SK-N-SH treated with all-trans-retinoic acid at 6 μM for 48 hours (cell line): ENCODE measurements at regions not wholly inside any gene's neighbourhood (a gene's known extent, or its start where the extent isn't known, plus 50 kb on each side); places are given as distances from the start of the nearest gene placed in this dataset.

ENCODE experiments used
- ATAC-seq: fragments of 200-7000 bp; cut with Tn5 transposase; 3 replicates; pipeline ENCODE4 v1.9.1; 2020; ENCODE audit warnings: mild to moderate bottlenecking, moderate library complexity
- ARNTL ChIP-seq: fragments of 450-650 bp; formaldehyde crosslinking; IDR thresholded peaks from 2 replicates; pipeline ENCODE4 v1.5.0; 2020; ENCODE audit warnings: low read depth, mild to moderate bottlenecking, moderate library complexity, borderline replicate concordance
- BACH2 ChIP-seq: fragments of 250-450 bp; sonication (Bioruptor Pico); IDR thresholded peaks from 2 replicates; pipeline ENCODE4 v1.9.0; 2021; ENCODE audit warnings: mild to moderate bottlenecking, borderline replicate concordance
- CREB5 ChIP-seq: fragments of 250-450 bp; sonication (Bioruptor Pico); IDR thresholded peaks from 2 replicates; pipeline ENCODE4 v1.5.1; 2020; ENCODE audit warnings: low read depth, mild to moderate bottlenecking, moderate library complexity
- ESRRG ChIP-seq: fragments of 250-450 bp; sonication (Bioruptor Pico); IDR thresholded peaks from 2 replicates; pipeline ENCODE4 v1.6.1; 2021; ENCODE audit warnings: mild to moderate bottlenecking
- GLIS3 ChIP-seq: fragments of 250-450 bp; sonication (Bioruptor Pico); IDR thresholded peaks from 2 replicates; pipeline ENCODE4 v1.5.0; 2020; ENCODE audit warnings: mild to moderate bottlenecking, moderate library complexity
- ISL1 ChIP-seq: fragments of 250-450 bp; sonication (Bioruptor Pico); IDR thresholded peaks from 2 replicates; pipeline ENCODE4 v2.1.2; 2022; ENCODE audit warnings: mild to moderate bottlenecking, moderate library complexity
- OSR1 ChIP-seq: fragments of 250-450 bp; sonication (Bioruptor Pico); IDR thresholded peaks from 2 replicates; pipeline ENCODE4 v1.8.0; 2022; ENCODE audit warnings: moderate library complexity, mild to moderate bottlenecking, inconsistent platforms
- PATZ1 ChIP-seq: fragments of 250-450 bp; sonication (Bioruptor Pico); IDR thresholded peaks from 2 replicates; pipeline ENCODE4 v1.8.0; 2020; ENCODE audit warnings: mild to moderate bottlenecking, moderate library complexity, borderline replicate concordance
- POU6F1 ChIP-seq: fragments of 250-450 bp; sonication (Bioruptor Pico); IDR thresholded peaks from 2 replicates; pipeline ENCODE4 v1.8.0; 2021; ENCODE audit warnings: low read depth, mild to moderate bottlenecking, moderate library complexity, borderline replicate concordance
- PPARA ChIP-seq: fragments of 250-450 bp; sonication (Bioruptor Pico); IDR thresholded peaks from 2 replicates; pipeline ENCODE4 v1.5.0; 2020; ENCODE audit warnings: mild to moderate bottlenecking, borderline replicate concordance
- RARB ChIP-seq: fragments of 250-450 bp; sonication (Bioruptor Pico); IDR thresholded peaks from 2 replicates; pipeline ENCODE4 v1.8.0; 2021; ENCODE audit warnings: mild to moderate bottlenecking, moderate library complexity
- SNAI2 ChIP-seq: fragments of 250-450 bp; sonication (Bioruptor Pico); IDR thresholded peaks from 2 replicates; pipeline ENCODE4 v1.5.0; 2020; ENCODE audit warnings: mild to moderate bottlenecking, moderate library complexity
- TCF4 ChIP-seq: fragments of 250-450 bp; sonication (Bioruptor Pico); IDR thresholded peaks from 2 replicates; pipeline ENCODE4 v1.8.0; 2021; ENCODE audit warnings: mild to moderate bottlenecking, moderate library complexity, borderline replicate concordance
- TOX ChIP-seq: fragments of 250-450 bp; sonication (Bioruptor Pico); IDR thresholded peaks from 2 replicates; pipeline ENCODE4 v1.8.0; 2021; ENCODE audit warnings: mild to moderate bottlenecking, moderate library complexity, borderline replicate concordance
- TSHZ2 ChIP-seq: fragments of 250-450 bp; sonication (Bioruptor Pico); IDR thresholded peaks from 2 replicates; pipeline ENCODE4 v1.5.0; 2020; ENCODE audit warnings: mild to moderate bottlenecking, moderate library complexity
- ZC3H10 ChIP-seq: fragments of 250-450 bp; sonication (Bioruptor Pico); IDR thresholded peaks from 2 replicates; pipeline ENCODE4 v1.5.1; 2021; ENCODE audit warnings: mild to moderate bottlenecking, moderate library complexity
- ZFP3 ChIP-seq: fragments of 250-450 bp; sonication (Bioruptor Pico); IDR thresholded peaks from 2 replicates; pipeline ENCODE4 v1.5.0; 2020; ENCODE audit warnings: mild to moderate bottlenecking, moderate library complexity
- ZFP30 ChIP-seq: fragments of 450-650 bp; formaldehyde crosslinking; IDR thresholded peaks from 2 replicates; pipeline ENCODE4 v1.5.0; 2022; ENCODE audit warnings: mild to moderate bottlenecking, moderate library complexity
- ZNF565 ChIP-seq: fragments of 450-650 bp; formaldehyde crosslinking; conservative IDR thresholded peaks from 2 replicates; pipeline ENCODE4 v1.5.0; 2020; ENCODE audit warnings: low read depth, mild to moderate bottlenecking, moderate library complexity
- ZNF70 ChIP-seq: fragments of 450-650 bp; formaldehyde crosslinking; IDR thresholded peaks from 2 replicates; pipeline ENCODE4 v1.5.0; 2020; ENCODE audit warnings: mild to moderate bottlenecking, moderate library complexity
- ZNF8 ChIP-seq: fragments of 450-650 bp; formaldehyde crosslinking; IDR thresholded peaks from 2 replicates; pipeline ENCODE4 v1.5.0; 2020; ENCODE audit warnings: mild to moderate bottlenecking, moderate library complexity

GRCh38 chr9:79857188-79857587 lies 285.4 kb downstream of the TLE4 start:
- no peak for ATAC-seq
- TF ChIP-seq ISL1 (CRISPR knock-in tag) (no peak), ZNF565 (CRISPR knock-in tag) (no peak), CREB5 (CRISPR knock-in tag) (no peak), PPARA (CRISPR knock-in tag) (no peak), TCF4 (CRISPR knock-in tag) (no peak), ARNTL (CRISPR knock-in tag) (no peak), BACH2 (CRISPR knock-in tag) (no peak), ESRRG (CRISPR knock-in tag) (no peak), TSHZ2 (CRISPR knock-in tag) (no peak), SNAI2 (CRISPR knock-in tag) (no peak), ZFP30 (CRISPR knock-in tag) (no peak), ZFP3 (CRISPR knock-in tag) (no peak), ZNF70 (CRISPR knock-in tag) (no peak), ZC3H10 (no peak), GLIS3 (CRISPR knock-in tag) (no peak)
- TF ChIP-seq, all 23 proteins: peak for 0

GRCh38 chr9:79847074-79847473 lies 275.3 kb downstream of the TLE4 start:
- ATAC-seq = no peak
- TF ChIP-seq TOX (CRISPR knock-in tag) = no peak

- no peak for ATAC-seq
- TF ChIP-seq ISL1 (CRISPR knock-in tag) (no peak), RARB (CRISPR knock-in tag) (no peak), POU6F1 (no peak), ZNF565 (CRISPR knock-in tag) (no peak), SNAI2 (CRISPR knock-in tag) (no peak), ESRRG (CRISPR knock-in tag) (no peak), PPARA (CRISPR knock-in tag) (no peak), OSR1 (CRISPR knock-in tag) (no peak), ZNF70 (CRISPR knock-in tag) (no peak), PATZ1 (CRISPR knock-in tag) (no peak), ZC3H10 (no peak), GLIS3 (CRISPR knock-in tag) (no peak), ARNTL (CRISPR knock-in tag) (no peak), TCF4 (CRISPR knock-in tag) (no peak), TOX (CRISPR knock-in tag) (no peak), CREB5 (CRISPR knock-in tag) (no peak), ZFP30 (CRISPR knock-in tag) (no peak), ZNF8 (CRISPR knock-in tag) (no peak)
Measured at GRCh38 chr9:79829566-79830302, 258.0 kb downstream of the TLE4 start.
